GM12891 (cell line): ENCODE measurements at regions not wholly inside any gene's neighbourhood (a gene's known extent, or its start where the extent isn't known, plus 50 kb on each side); places are given as distances from the start of the nearest gene placed in this dataset.

Experiments
- PAX5 ChIP-seq: IDR thresholded peaks from 2 replicates; pipeline ENCODE4 v1.6.1; 2011; ENCODE audit warnings: low read length, moderate library complexity, mild to moderate bottlenecking; ENCODE audit not compliant: insufficient read depth, severe bottlenecking
- POLR2A ChIP-seq: IDR thresholded peaks from 2 replicates; pipeline ENCODE4 v1.6.1; 2011; ENCODE audit warnings: low read depth, low read length, control low read depth

DNA sequence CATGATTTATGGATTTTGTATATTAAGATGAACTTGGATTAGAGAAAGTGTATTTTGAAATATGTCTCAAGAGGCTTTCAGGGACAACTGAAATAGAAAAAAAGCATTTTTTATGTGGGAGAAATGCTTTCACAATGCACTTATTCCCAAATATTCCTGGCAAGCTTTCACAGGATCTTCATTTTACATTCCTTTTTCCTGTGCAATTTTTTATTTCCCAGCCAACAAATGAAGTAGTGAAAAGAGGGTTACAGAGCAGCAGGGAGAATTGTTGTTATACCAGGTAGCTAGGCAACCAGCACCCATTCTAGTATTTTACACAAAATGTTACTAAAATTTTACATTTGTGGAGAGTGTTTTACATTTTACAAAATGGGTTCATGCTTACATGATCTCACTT is 167.0 kb upstream of the RPRM start:
- TF ChIP-seq POLR2A (no peak), PAX5 (no peak)
